Vagina (tissue), 2 donors: ENCODE measurements at regions not wholly inside any gene's neighbourhood (a gene's known extent, or its start where the extent isn't known, plus 50 kb on each side); places are given as distances from the start of the nearest gene placed in this dataset.
A peak's percentile ranks its signal among the peaks of the same experiment; 100 is the strongest.

Experiments used
- DNase-seq, 2 donors: peaks; one replicate each; pipeline ENCODE4 v3.0.0-alpha.2; 2017; ENCODE audit errors: extremely low spot score in 2 of 2
- H3K27ac ChIP-seq: fragments of 200-600 bp; sonication (generic); one replicate; pipeline ENCODE4 v1.5.1; 2019
- H3K27me3 ChIP-seq: fragments of 200-600 bp; sonication (generic); one replicate; pipeline ENCODE4 v1.5.1; 2019
- H3K36me3 ChIP-seq, 2 donors: fragments of 200-600 bp; sonication (generic); one replicate each; pipeline ENCODE4 v1.5.1; 2017 to 2019
- H3K4me1 ChIP-seq: fragments of 200-600 bp; sonication (generic); one replicate; pipeline ENCODE4 v1.5.1; 2019
- H3K4me3 ChIP-seq, 2 donors: fragments of 200-600 bp; sonication (generic); 1 replicate in 1 of 2; 2 replicates in 1 of 2; pipeline ENCODE4 v1.5.1; 2016 to 2019
- H3K9me3 ChIP-seq: fragments of 200-600 bp; sonication (generic); one replicate; pipeline ENCODE4 v1.5.1; 2019
- POLR2A ChIP-seq, 2 donors: fragments of 450-650 bp; IDR thresholded peaks; one replicate each; pipeline ENCODE4 v1.6.1; 2017; ENCODE audit warnings: antibody characterized with exemption in 2 of 2, mild to moderate bottlenecking in 2 of 2, moderate library complexity in 2 of 2
- POLR2AphosphoS5 ChIP-seq, 2 donors: sonication (generic); formaldehyde crosslinking; IDR thresholded peaks; one replicate each; pipeline ENCODE4 v1.9.0; 2017; ENCODE audit warnings: antibody characterized with exemption in 2 of 2, mild to moderate bottlenecking in 2 of 2, low read depth in 1 of 2; ENCODE audit not compliant: insufficient read depth in 1 of 2
- intact Hi-C: fragments of 100-400 bp; cut with DNase I; formaldehyde crosslinking; loops from one replicate; pipeline ENCODE4 v1.15.1; 2023
- TF ChIP-seq, protein P1 (sequence below), 3 experiments: fragments of 450-650 bp in 2 of 3; fragments of 200-600 bp in 1 of 3; sonication (generic) in 1 of 3; IDR thresholded peaks; one replicate each; pipeline ENCODE4 v1.5.1; 2017 to 2019; ENCODE audit warnings: antibody characterized with exemption in 3 of 3, mild to moderate bottlenecking in 2 of 3, moderate library complexity in 2 of 3

DNA sequence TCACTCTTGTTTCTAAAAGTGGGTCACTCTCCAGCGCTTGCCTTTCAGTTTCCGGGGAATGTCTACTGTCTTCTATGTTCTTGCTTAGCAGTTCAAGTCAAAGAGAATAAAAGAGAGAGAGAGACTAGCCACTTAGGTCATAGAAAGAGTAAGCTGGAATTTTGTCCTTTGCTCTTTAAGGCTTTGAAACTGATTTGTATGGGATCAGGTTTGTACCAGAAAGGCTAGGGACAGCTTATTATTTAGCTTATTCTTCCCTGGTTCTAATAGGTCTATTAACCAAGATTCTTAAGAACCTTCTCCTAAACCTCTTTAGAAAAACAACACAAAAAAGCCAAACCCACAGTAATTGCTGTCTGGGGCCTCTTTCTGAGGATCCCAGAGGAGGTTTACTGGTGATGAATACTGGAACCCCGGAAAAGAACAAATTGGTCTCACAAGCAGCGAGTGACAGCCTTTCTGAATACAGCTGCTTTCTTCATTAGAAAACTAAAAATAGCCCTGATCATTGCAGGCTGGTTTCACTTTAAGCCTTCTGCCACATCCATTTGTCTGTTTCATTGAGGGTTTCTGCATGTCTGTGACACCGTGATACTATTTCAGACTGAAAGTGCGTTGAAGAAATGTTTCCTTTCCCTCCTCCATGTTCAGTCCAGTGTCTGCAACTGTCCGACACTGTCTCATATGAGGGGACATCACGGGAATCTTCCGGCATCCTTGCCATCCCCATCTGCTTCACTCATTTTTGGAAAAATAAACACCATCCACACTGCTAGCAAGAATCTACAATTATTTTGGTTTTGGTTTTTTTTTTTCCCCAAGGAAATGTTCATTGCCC is 75.1 kb upstream of the ATXN1 start:
- no peak for DNase-seq
- H3K9me3 ChIP-seq: no peaks in the 10 kb centered on the region
- no peaks in the 10 kb centered on the region for H3K36me3 ChIP-seq
- TF ChIP-seq POLR2A (IDR thresholded peaks at IDR 0.05): no peak
- no peak for TF ChIP-seq POLR2AphosphoS5 (IDR thresholded peaks at IDR 0.05; ENCODE audit: insufficient read depth in 1 of 2, low read depth in 1 of 2)
- TF ChIP-seq, protein P1, sequence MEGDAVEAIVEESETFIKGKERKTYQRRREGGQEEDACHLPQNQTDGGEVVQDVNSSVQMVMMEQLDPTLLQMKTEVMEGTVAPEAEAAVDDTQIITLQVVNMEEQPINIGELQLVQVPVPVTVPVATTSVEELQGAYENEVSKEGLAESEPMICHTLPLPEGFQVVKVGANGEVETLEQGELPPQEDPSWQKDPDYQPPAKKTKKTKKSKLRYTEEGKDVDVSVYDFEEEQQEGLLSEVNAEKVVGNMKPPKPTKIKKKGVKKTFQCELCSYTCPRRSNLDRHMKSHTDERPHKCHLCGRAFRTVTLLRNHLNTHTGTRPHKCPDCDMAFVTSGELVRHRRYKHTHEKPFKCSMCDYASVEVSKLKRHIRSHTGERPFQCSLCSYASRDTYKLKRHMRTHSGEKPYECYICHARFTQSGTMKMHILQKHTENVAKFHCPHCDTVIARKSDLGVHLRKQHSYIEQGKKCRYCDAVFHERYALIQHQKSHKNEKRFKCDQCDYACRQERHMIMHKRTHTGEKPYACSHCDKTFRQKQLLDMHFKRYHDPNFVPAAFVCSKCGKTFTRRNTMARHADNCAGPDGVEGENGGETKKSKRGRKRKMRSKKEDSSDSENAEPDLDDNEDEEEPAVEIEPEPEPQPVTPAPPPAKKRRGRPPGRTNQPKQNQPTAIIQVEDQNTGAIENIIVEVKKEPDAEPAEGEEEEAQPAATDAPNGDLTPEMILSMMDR (IDR thresholded peaks at IDR 0.05): no peak
- no peaks in the 10 kb centered on the region for H3K27me3 ChIP-seq
- H3K27ac ChIP-seq: peak overlapping the region; percentile 30
- intact Hi-C loops: no loop called here
- H3K4me1 ChIP-seq: no peaks in the 10 kb centered on the region
- H3K4me3 ChIP-seq: peak overlapping the region; percentile 28 to 34

DNA sequence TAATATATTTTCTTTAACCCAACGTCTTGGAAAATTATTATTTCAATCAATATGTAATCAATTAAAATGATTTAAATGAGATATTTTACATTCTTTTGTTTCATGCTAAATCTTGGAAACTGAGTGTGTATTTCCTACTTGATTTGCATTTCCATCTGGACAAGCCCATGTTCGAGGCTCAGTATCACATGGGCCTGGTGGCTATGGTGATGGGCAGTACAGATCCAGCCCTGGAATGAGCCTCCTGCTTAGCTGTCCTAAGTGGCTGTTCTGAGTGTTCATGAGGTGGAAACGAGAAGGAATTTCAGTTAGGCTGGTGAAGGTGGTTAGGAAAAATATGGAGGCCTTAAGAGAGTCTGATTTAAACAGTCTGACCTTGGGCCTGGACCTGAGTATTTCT is 73.0 kb upstream of the ATXN1 start:
- TF ChIP-seq POLR2A (IDR thresholded peaks at IDR 0.05) (no peak), POLR2AphosphoS5 (IDR thresholded peaks at IDR 0.05; ENCODE audit: insufficient read depth in 1 of 2, low read depth in 1 of 2) (no peak)
- TF ChIP-seq, protein P1 (IDR thresholded peaks at IDR 0.05): no peak
- Histone ChIP-seq H3K9me3 (no peaks in the 10 kb centered on the region), H3K27ac (no peak overlapping the region), H3K27me3 (no peaks in the 10 kb centered on the region), H3K4me1 (no peaks in the 10 kb centered on the region), H3K36me3 (no peaks in the 10 kb centered on the region), H3K4me3 (no peak overlapping the region)
- no peak for DNase-seq
- intact Hi-C loops: no loop called here

DNA sequence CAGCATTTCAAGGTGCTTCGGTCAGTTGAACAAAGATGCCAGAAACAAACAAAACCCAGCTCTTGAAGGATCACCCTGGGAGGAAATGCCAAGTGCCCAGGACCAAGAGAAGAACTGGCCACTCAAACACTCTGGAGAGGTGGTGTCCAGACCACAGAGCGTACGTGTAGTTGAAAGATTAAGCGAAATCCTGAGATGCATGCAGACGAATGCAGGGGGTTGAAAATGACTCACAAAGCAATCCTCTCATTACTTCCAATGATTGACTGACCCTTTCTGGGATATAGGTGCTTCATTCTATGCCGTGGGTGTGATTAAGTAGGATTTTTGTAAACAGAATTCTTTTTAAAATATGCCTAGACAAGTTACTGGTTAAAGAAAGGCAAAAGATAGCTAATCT is 71.5 kb upstream of the ATXN1 start:
- H3K9me3 ChIP-seq: no peaks in the 10 kb centered on the region
- H3K4me3 ChIP-seq: no peak overlapping the region
- no peaks in the 10 kb centered on the region for H3K27me3 ChIP-seq
- H3K36me3 ChIP-seq: no peaks in the 10 kb centered on the region
- intact Hi-C loops: no loop called here
- TF ChIP-seq, protein P1 (IDR thresholded peaks at IDR 0.05): no peak
- no peak for TF ChIP-seq POLR2AphosphoS5 (IDR thresholded peaks at IDR 0.05; ENCODE audit: insufficient read depth in 1 of 2, low read depth in 1 of 2)
- TF ChIP-seq POLR2A (IDR thresholded peaks at IDR 0.05): no peak
- H3K27ac ChIP-seq: no peak overlapping the region
- H3K4me1 ChIP-seq: no peaks in the 10 kb centered on the region
- no peak for DNase-seq

DNA sequence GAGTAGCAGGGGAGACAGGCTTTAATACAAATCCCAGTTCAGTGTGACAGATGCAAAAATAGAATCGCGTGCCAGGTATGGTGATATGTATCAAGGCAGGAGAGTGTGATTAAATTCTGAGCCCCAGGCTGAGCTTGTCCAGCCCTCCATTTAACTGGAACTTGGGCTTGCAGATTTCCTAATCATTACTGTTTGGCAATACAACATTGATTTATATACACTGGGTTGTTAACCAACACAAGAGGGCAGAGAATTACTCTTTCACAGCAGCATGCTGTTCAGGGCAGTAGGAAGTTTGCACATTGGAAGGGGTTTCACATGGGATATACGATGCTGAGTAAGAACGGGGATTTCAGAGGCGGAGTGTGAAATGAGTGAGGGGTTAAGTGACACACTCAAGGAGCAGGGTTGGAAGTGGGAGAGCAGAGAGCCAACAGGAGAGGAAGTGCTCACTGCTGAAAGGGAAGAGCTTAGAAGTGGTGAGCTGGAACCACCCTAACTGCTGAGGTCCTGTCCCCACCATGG is 70.8 kb upstream of the ATXN1 start:
- TF ChIP-seq, protein P1 (IDR thresholded peaks at IDR 0.05): no peak
- no peak for TF ChIP-seq POLR2A (IDR thresholded peaks at IDR 0.05)
- TF ChIP-seq POLR2AphosphoS5 (IDR thresholded peaks at IDR 0.05; ENCODE audit: insufficient read depth in 1 of 2, low read depth in 1 of 2): no peak
- intact Hi-C loops: no loop called here
- Histone ChIP-seq H3K36me3 (no peaks in the 10 kb centered on the region), H3K27ac (no peak overlapping the region), H3K27me3 (no peaks in the 10 kb centered on the region), H3K4me1 (no peaks in the 10 kb centered on the region), H3K4me3 (no peak overlapping the region), H3K9me3 (no peaks in the 10 kb centered on the region)
- DNase-seq: no peak

DNA sequence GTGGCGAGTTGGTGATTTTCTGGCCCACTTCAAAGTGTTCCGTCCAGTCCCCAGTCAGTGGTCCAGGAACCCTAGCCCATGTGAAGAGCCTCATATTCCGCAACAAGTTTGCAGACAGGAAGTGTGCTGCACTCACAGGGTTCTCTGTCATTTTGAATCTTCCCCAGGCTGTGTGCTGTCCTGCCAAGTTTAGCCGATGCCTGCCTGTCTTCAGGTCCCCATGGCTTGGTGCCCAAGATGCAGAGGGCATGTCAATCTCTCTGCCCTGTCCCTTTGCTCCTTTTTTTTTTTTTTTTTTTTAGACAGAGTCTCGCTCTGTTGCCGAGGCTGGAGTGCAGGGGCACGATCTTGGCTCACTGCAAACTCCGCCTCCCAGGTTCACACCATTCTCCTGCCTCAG is 69.9 kb upstream of the ATXN1 start:
- H3K27ac ChIP-seq: no peak overlapping the region
- TF ChIP-seq POLR2AphosphoS5 (IDR thresholded peaks at IDR 0.05; ENCODE audit: insufficient read depth in 1 of 2, low read depth in 1 of 2) (no peak), POLR2A (IDR thresholded peaks at IDR 0.05) (no peak)
- TF ChIP-seq, protein P1 (IDR thresholded peaks at IDR 0.05): no peak
- no peak for DNase-seq

More for the DNA sequence above, 69.9 kb upstream of the ATXN1 start:
- Histone ChIP-seq H3K4me1 (no peaks in the 10 kb centered on the region), H3K27me3 (no peaks in the 10 kb centered on the region), H3K9me3 (no peaks in the 10 kb centered on the region), H3K36me3 (no peaks in the 10 kb centered on the region), H3K4me3 (no peak overlapping the region)
- intact Hi-C loops: no loop called here
